Mucosa of stomach (tissue), 1 donor: ENCODE measurements at regions not wholly inside any gene's neighbourhood (a gene's known extent, or its start where the extent isn't known, plus 50 kb on each side); places are given as distances from the start of the nearest gene placed in this dataset.

Experiments used
- H3K27me3 ChIP-seq: one replicate; pipeline ENCODE4 v1.7.0; 2013; ENCODE audit warnings: mild to moderate bottlenecking, low read length; ENCODE audit not compliant: control insufficient read depth, insufficient read depth
- H3K36me3 ChIP-seq: one replicate; pipeline ENCODE4 v1.7.0; 2013; ENCODE audit warnings: low read length; ENCODE audit not compliant: control insufficient read depth, insufficient read depth
- H3K4me1 ChIP-seq: one replicate; pipeline ENCODE4 v1.7.0; 2013; ENCODE audit warnings: mild to moderate bottlenecking, low read length; ENCODE audit not compliant: control insufficient read depth, insufficient read depth
- H3K4me3 ChIP-seq: one replicate; pipeline ENCODE4 v1.7.0; 2013; ENCODE audit warnings: low read length
- H3K9ac ChIP-seq: one replicate; pipeline ENCODE4 v1.7.0; 2013; ENCODE audit warnings: mild to moderate bottlenecking, low read length, moderate library complexity
- H3K9me3 ChIP-seq: one replicate; pipeline ENCODE4 v1.7.0; 2013; ENCODE audit warnings: mild to moderate bottlenecking, low read length, moderate library complexity; ENCODE audit not compliant: control insufficient read depth
- donor health status: Pancreatic carcinoma.

GRCh38 chr9:129321286-129322021 is 143.4 kb upstream of the IER5L start:
- Histone ChIP-seq H3K9ac (peak overlapping the region; percentile 79), H3K9me3 (no peaks in the 10 kb centered on the region), H3K36me3 (no peaks in the 10 kb centered on the region), H3K27me3 (peaks cover 3% of the 10 kb centered on the region), H3K4me1 (peaks cover 22% of the 10 kb centered on the region), H3K4me3 (no peak overlapping the region)

GRCh38 chr9:129320575-129321285 is 142.7 kb upstream of the IER5L start:
- Histone ChIP-seq H3K9me3 (no peaks in the 10 kb centered on the region), H3K27me3 (peaks cover 3% of the 10 kb centered on the region), H3K4me3 (peak overlapping the region; percentile 25), H3K36me3 (no peaks in the 10 kb centered on the region), H3K4me1 (peaks cover 22% of the 10 kb centered on the region), H3K9ac (peak overlapping the region; percentile 79)

- no peaks in the 10 kb centered on the region for H3K9me3 ChIP-seq
- H3K36me3 ChIP-seq, result no peaks in the 10 kb centered on the region
- H3K4me1 ChIP-seq, result peaks cover 22% of the 10 kb centered on the region
- H3K4me3 ChIP-seq, result peak overlapping the region; percentile 25
- H3K9ac ChIP-seq, result peak overlapping the region; percentile 79
- H3K27me3 ChIP-seq, result peaks cover 3% of the 10 kb centered on the region
These were observed 141.9 kb upstream of the IER5L start for GRCh38 chr9:129319938-129320481.

- H3K4me1 ChIP-seq, result peaks cover 22% of the 10 kb centered on the region
- peaks cover 3% of the 10 kb centered on the region for H3K27me3 ChIP-seq
- H3K4me3 ChIP-seq, result no peak overlapping the region
- H3K9me3 ChIP-seq, result no peaks in the 10 kb centered on the region
- H3K9ac ChIP-seq, result peak overlapping the region; percentile 79
- H3K36me3 ChIP-seq, result no peaks in the 10 kb centered on the region
These were observed 141.2 kb upstream of the IER5L start for GRCh38 chr9:129319076-129319937.

- Histone ChIP-seq H3K9ac (no peak overlapping the region), H3K27me3 (peaks cover 3% of the 10 kb centered on the region), H3K4me3 (no peak overlapping the region), H3K36me3 (no peaks in the 10 kb centered on the region), H3K4me1 (peaks cover 22% of the 10 kb centered on the region), H3K9me3 (no peaks in the 10 kb centered on the region)
These were observed 140.3 kb upstream of the IER5L start for GRCh38 chr9:129318121-129319075.

GRCh38 chr9:129317179-129318011 is 139.3 kb upstream of the IER5L start:
- Histone ChIP-seq H3K36me3 (no peaks in the 10 kb centered on the region), H3K9ac (no peak overlapping the region), H3K4me1 (peaks cover 22% of the 10 kb centered on the region), H3K9me3 (no peaks in the 10 kb centered on the region), H3K27me3 (peaks cover 3% of the 10 kb centered on the region), H3K4me3 (no peak overlapping the region)

GRCh38 chr9:129316281-129317030 is 138.4 kb upstream of the IER5L start:
- Histone ChIP-seq H3K9ac (no peak overlapping the region), H3K4me3 (no peak overlapping the region), H3K36me3 (no peaks in the 10 kb centered on the region), H3K4me1 (peaks cover 19% of the 10 kb centered on the region), H3K9me3 (no peaks in the 10 kb centered on the region), H3K27me3 (peaks cover 3% of the 10 kb centered on the region)

GRCh38 chr9:129313331-129313955 is 135.4 kb upstream of the IER5L start:
- H3K4me3 ChIP-seq, result no peak overlapping the region
- H3K36me3 ChIP-seq, result no peaks in the 10 kb centered on the region
- no peaks in the 10 kb centered on the region for H3K4me1 ChIP-seq
- H3K27me3 ChIP-seq, result no peaks in the 10 kb centered on the region
- no peak overlapping the region for H3K9ac ChIP-seq
- H3K9me3 ChIP-seq, result no peaks in the 10 kb centered on the region

GRCh38 chr9:129312251-129313122 is 134.4 kb upstream of the IER5L start:
- no peaks in the 10 kb centered on the region for H3K9me3 ChIP-seq
- no peak overlapping the region for H3K9ac ChIP-seq
- no peaks in the 10 kb centered on the region for H3K27me3 ChIP-seq
- H3K36me3 ChIP-seq, result no peaks in the 10 kb centered on the region
- no peak overlapping the region for H3K4me3 ChIP-seq
- H3K4me1 ChIP-seq, result no peaks in the 10 kb centered on the region
